ENCODE measurements at regions not wholly inside any gene's neighbourhood (a gene's known extent, or its start where the extent isn't known, plus 50 kb on each side); places are given as distances from the start of the nearest gene placed in this dataset.
"Not testable (repeated sequence)": the region's sequence is repeated elsewhere in the genome, so short reads cannot be mapped to it uniquely, and the experiment has no call there.

GRCh38 chr9:104195142-104195541, 101.0 kb downstream of the SMC2 start:
- H3K36me3 ChIP-seq (ENCODE audit: control insufficient read depth, insufficient read depth, low read length); H3K4me3 Mint-ChIP-seq; H3K4me1 ChIP-seq (ENCODE audit: control insufficient read depth, insufficient read depth, low read length); DNase-seq; H3K27me3 Mint-ChIP-seq (ENCODE audit: low read depth in 2 of 2); H3K9me3 ChIP-seq (ENCODE audit: control insufficient read depth, insufficient read depth, low read length); H3K27me3 ChIP-seq (ENCODE audit: control insufficient read depth, insufficient read depth, low read length); intact Hi-C loops (cut with micrococcal nuclease); ATAC-seq; H3K4me1 Mint-ChIP-seq; H3K36me3 Mint-ChIP-seq; H3K27ac Mint-ChIP-seq; H3K27ac ChIP-seq (ENCODE audit: low read length); H3K4me3 ChIP-seq (ENCODE audit: low read length): not testable (repeated sequence)
- peaks cover 10 to 12% of the 10 kb centered on the region in 2 donors for H3K9me3 Mint-ChIP-seq
- 87% methylated on average over 5 of the region's 5 CpGs for WGBS (ENCODE audit: insufficient coverage)

GRCh38 chr9:104200456-104200994, 106.4 kb downstream of the SMC2 start:
- DNase-seq (no peak), ATAC-seq (no peak)
- H3K27me3 ChIP-seq (ENCODE audit: control insufficient read depth, insufficient read depth, low read length): no peaks in the 10 kb centered on the region
- no peak overlapping the region for H3K27ac ChIP-seq (ENCODE audit: low read length)
- Mint-ChIP-seq H3K4me1 (no peaks in the 10 kb centered on the region), H3K36me3 (no peaks in the 10 kb centered on the region), H3K4me3 (no peak overlapping the region), H3K27me3 (ENCODE audit: low read depth in 2 of 2) (no peaks in the 10 kb centered on the region), H3K27ac (no peak overlapping the region), H3K9me3 (peaks cover 7 to 10% of the 10 kb centered on the region in 2 donors)
- 90% methylated on average over 28 of the region's 28 CpGs for WGBS (ENCODE audit: insufficient coverage)
- intact Hi-C loops (cut with micrococcal nuclease): no loop called here
- peaks cover 3% of the 10 kb centered on the region for H3K9me3 ChIP-seq (ENCODE audit: control insufficient read depth, insufficient read depth, low read length)
- no peaks in the 10 kb centered on the region for H3K36me3 ChIP-seq (ENCODE audit: control insufficient read depth, insufficient read depth, low read length)
- no peak overlapping the region for H3K4me3 ChIP-seq (ENCODE audit: low read length)
- H3K4me1 ChIP-seq (ENCODE audit: control insufficient read depth, insufficient read depth, low read length): no peaks in the 10 kb centered on the region
- no peak for TF ChIP-seq CTCF (IDR thresholded peaks at IDR 0.05)

GRCh38 chr9:104206766-104207165, 112.7 kb downstream of the SMC2 start:
- WGBS (ENCODE audit: insufficient coverage): 84% methylated on average over 3 of the region's 3 CpGs
- no peaks in the 10 kb centered on the region for H3K27me3 Mint-ChIP-seq (ENCODE audit: low read depth in 2 of 2)
- H3K4me1 Mint-ChIP-seq: no peaks in the 10 kb centered on the region
- no peaks in the 10 kb centered on the region for H3K27me3 ChIP-seq (ENCODE audit: control insufficient read depth, insufficient read depth, low read length)
- H3K27ac ChIP-seq (ENCODE audit: low read length): no peak overlapping the region
- H3K4me3 Mint-ChIP-seq: no peak overlapping the region
- no peak for TF ChIP-seq CTCF (IDR thresholded peaks at IDR 0.05)
- intact Hi-C loops (cut with micrococcal nuclease): no loop called here
- H3K27ac Mint-ChIP-seq: no peak overlapping the region
- no peaks in the 10 kb centered on the region for H3K4me1 ChIP-seq (ENCODE audit: control insufficient read depth, insufficient read depth, low read length)
- H3K36me3 Mint-ChIP-seq: no peaks in the 10 kb centered on the region
- H3K9me3 ChIP-seq (ENCODE audit: control insufficient read depth, insufficient read depth, low read length): peaks cover 3% of the 10 kb centered on the region
- DNase-seq (no peak), ATAC-seq (no peak)
- H3K9me3 Mint-ChIP-seq: peaks cover 0 to 6% of the 10 kb centered on the region in 2 donors
- no peaks in the 10 kb centered on the region for H3K36me3 ChIP-seq (ENCODE audit: control insufficient read depth, insufficient read depth, low read length)
- H3K4me3 ChIP-seq (ENCODE audit: low read length): no peak overlapping the region

GRCh38 chr9:104209387-104209786, 115.3 kb downstream of the SMC2 start:
- WGBS (ENCODE audit: insufficient coverage): 91% methylated on average over 9 of the region's 9 CpGs
- peaks cover 3% of the 10 kb centered on the region for H3K9me3 ChIP-seq (ENCODE audit: control insufficient read depth, insufficient read depth, low read length)
- no peaks in the 10 kb centered on the region for H3K36me3 Mint-ChIP-seq
- TF ChIP-seq CTCF (IDR thresholded peaks at IDR 0.05): no peak
- ATAC-seq (no peak), DNase-seq (no peak)
- H3K4me1 ChIP-seq (ENCODE audit: control insufficient read depth, insufficient read depth, low read length): no peaks in the 10 kb centered on the region
- H3K27ac ChIP-seq (ENCODE audit: low read length): no peak overlapping the region
- no peaks in the 10 kb centered on the region for H3K4me1 Mint-ChIP-seq
- H3K9me3 Mint-ChIP-seq: peaks cover 0 to 9% of the 10 kb centered on the region in 2 donors
- no peaks in the 10 kb centered on the region for H3K36me3 ChIP-seq (ENCODE audit: control insufficient read depth, insufficient read depth, low read length)
- H3K27me3 Mint-ChIP-seq (ENCODE audit: low read depth in 2 of 2): no peaks in the 10 kb centered on the region
- no peak overlapping the region for H3K27ac Mint-ChIP-seq
- no peak overlapping the region for H3K4me3 Mint-ChIP-seq
- H3K27me3 ChIP-seq (ENCODE audit: control insufficient read depth, insufficient read depth, low read length): no peaks in the 10 kb centered on the region
- intact Hi-C loops (cut with micrococcal nuclease): no loop called here
- no peak overlapping the region for H3K4me3 ChIP-seq (ENCODE audit: low read length)
